H7 (cell line): ENCODE measurements at regions not wholly inside any gene's neighbourhood (a gene's known extent, or its start where the extent isn't known, plus 50 kb on each side); places are given as distances from the start of the nearest gene placed in this dataset.

ENCODE experiments used
- DNase-seq: peaks from one replicate; pipeline ENCODE4 v3.0.0; 2012
- H3K27me3 ChIP-seq: 2 replicates; pipeline ENCODE4 v1.6.0; 2011; ENCODE audit warnings: mild to moderate bottlenecking, low read length; ENCODE audit not compliant: control insufficient read depth, insufficient read depth
- H3K36me3 ChIP-seq: replicated peaks from 2 replicates; pipeline ENCODE4 v1.5.1; 2011; ENCODE audit warnings: low read length; ENCODE audit not compliant: control insufficient read depth, insufficient read depth
- H3K4me3 ChIP-seq: 2 replicates; pipeline ENCODE4 v1.5.1; 2011; ENCODE audit warnings: low read depth, mild to moderate bottlenecking, control low read depth, low read length, moderate library complexity; ENCODE audit not compliant: insufficient read depth

GRCh38 chr15:88344786-88345185, 88.2 kb upstream of the NTRK3 start:
- Histone ChIP-seq H3K36me3 (no peaks in the 10 kb centered on the region), H3K4me3 (no peak overlapping the region), H3K27me3 (no peaks in the 10 kb centered on the region; the same call in 1 of the 2 replicates)
- DNase-seq, result no peak

DNA sequence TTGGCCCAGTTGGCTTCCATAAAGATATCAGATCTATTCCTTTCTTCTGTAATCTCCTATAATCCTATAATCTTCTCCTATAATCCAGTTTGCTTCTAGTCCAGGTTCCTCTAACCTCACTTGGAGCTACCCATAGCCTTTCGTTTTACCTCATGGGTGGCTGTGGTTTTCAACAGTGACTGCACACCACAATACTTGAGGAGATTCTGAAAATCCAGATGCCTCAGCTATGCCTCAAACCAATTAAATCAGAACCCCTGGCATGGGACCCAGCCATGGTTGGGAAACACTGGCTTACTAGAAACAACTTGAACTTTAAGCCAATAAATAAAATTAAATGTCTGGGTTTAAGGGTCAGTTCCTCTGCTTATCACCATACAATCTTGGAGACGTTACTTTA, 86.1 kb upstream of the NTRK3 start:
- no peak overlapping the region for H3K4me3 ChIP-seq
- H3K27me3 ChIP-seq, result no peaks in the 10 kb centered on the region; the same call in 1 of the 2 replicates
- no peaks in the 10 kb centered on the region for H3K36me3 ChIP-seq
- no peak for DNase-seq

DNA sequence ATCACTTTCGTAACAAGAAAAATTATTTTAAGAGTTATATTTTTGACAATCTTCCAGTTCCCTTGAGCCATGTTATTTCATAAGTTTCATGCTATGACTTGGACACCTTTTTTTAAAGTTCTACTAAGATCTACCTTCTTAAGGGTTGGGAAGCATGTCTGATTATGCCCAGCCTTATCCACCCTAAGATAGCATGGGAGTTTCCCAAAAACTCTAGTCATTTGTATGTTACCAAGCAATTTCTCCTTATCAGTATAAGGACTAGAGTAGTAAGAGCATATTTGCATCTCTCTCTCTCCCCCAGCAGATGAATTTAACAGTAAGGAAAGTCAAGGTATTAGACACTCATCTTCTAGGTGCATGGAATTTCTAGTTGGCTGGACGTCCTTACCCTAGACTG, 85.1 kb upstream of the NTRK3 start:
- no peaks in the 10 kb centered on the region; the same call in 1 of the 2 replicates for H3K27me3 ChIP-seq

DNA sequence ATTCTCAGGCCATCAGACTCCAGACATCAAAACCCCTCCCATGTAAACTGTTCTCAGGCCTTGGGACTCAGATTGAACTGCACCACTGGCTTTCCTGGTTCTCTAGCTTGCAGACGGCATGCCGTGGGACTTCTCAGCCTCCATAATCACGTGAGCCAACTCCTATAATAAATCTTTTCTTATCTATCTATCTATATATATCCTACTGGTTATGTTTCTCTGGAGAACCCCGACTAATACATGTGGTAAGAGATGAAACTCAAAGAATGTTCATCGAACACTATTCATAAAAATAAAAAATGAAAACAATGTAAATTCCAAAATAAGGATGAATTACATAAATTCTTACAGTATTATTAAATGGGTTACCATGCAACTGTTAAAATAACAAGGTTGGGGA, 84.5 kb upstream of the NTRK3 start:
- Histone ChIP-seq H3K4me3 (no peak overlapping the region), H3K36me3 (no peaks in the 10 kb centered on the region), H3K27me3 (no peaks in the 10 kb centered on the region; the same call in 1 of the 2 replicates)
- no peak for DNase-seq

More for the DNA sequence above, 85.1 kb upstream of the NTRK3 start:
- H3K4me3 ChIP-seq, result no peak overlapping the region
- no peak for DNase-seq
- no peaks in the 10 kb centered on the region for H3K36me3 ChIP-seq

- DNase-seq, result peak; percentile 33
- no peak overlapping the region for H3K4me3 ChIP-seq
- no peaks in the 10 kb centered on the region; the same call in 1 of the 2 replicates for H3K27me3 ChIP-seq
- no peaks in the 10 kb centered on the region for H3K36me3 ChIP-seq
Measured at GRCh38 chr15:88337993-88338392, 81.5 kb upstream of the NTRK3 start.

GRCh38 chr15:88335074-88335473, 78.5 kb upstream of the NTRK3 start:
- Histone ChIP-seq H3K27me3 (no peaks in the 10 kb centered on the region), H3K36me3 (no peaks in the 10 kb centered on the region), H3K4me3 (no peak overlapping the region)
- peak; percentile 35 for DNase-seq

DNA sequence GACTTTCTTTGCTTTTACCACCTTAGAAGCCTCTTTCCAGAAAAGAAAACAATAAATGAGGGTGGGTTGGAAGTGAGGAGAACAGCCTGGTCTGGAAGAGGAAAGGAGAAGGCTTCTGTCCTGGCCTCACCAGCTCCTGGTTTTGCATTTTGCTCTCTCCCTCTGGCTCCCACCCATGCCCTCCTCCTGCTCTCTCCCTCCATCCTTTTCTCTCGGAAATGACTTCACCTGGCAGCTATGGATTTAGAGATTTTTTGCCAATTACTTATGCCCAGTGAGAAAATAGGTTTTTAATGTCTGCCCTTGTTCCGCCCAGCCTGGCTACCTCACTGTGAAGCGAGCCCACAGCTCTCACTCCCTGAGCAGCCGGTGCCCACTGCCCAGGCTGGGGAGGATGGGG, 77.9 kb upstream of the NTRK3 start:
- Histone ChIP-seq H3K4me3 (no peak overlapping the region), H3K36me3 (no peaks in the 10 kb centered on the region), H3K27me3 (no peaks in the 10 kb centered on the region)
- DNase-seq, result no peak

DNA sequence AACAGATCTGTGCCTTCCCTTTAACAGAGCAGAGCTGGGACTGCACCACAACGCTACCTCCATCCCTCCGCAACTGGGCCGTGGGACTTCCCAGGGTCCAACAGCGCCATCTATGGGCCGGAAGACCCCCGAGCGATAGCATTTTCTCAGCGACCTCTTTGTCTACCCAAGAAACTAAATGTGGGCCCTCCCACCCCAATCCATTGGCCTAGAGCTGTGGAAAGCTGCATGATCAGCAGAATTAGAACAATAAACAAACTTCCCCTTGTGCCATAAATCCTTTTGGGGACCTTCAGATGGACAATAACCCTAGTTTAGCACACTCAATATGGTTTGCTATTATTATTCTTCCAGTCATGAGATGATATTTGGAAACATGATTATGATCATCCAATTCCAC, 74.8 kb upstream of the NTRK3 start:
- DNase-seq, result peak; percentile 91
- H3K27me3 ChIP-seq, result no peaks in the 10 kb centered on the region
- no peaks in the 10 kb centered on the region for H3K36me3 ChIP-seq
- H3K4me3 ChIP-seq, result no peak overlapping the region

- H3K36me3 ChIP-seq, result no peaks in the 10 kb centered on the region
- H3K27me3 ChIP-seq, result no peaks in the 10 kb centered on the region
- H3K4me3 ChIP-seq, result no peak overlapping the region
- no peak for DNase-seq
Measured at GRCh38 chr15:88326924-88327323, 70.4 kb upstream of the NTRK3 start.

- DNase-seq, result no peak
- Histone ChIP-seq H3K36me3 (no peaks in the 10 kb centered on the region), H3K27me3 (no peaks in the 10 kb centered on the region), H3K4me3 (no peak overlapping the region)
Measured at GRCh38 chr15:88324741-88325065, 68.2 kb upstream of the NTRK3 start.

GRCh38 chr15:88323976-88324740, 67.6 kb upstream of the NTRK3 start:
- Histone ChIP-seq H3K36me3 (no peaks in the 10 kb centered on the region), H3K4me3 (no peak overlapping the region), H3K27me3 (no peaks in the 10 kb centered on the region)
- DNase-seq, result no peak

GRCh38 chr15:88323468-88323867, 66.9 kb upstream of the NTRK3 start:
- Histone ChIP-seq H3K27me3 (no peaks in the 10 kb centered on the region), H3K36me3 (no peaks in the 10 kb centered on the region), H3K4me3 (no peak overlapping the region)
- no peak for DNase-seq

- Histone ChIP-seq H3K27me3 (no peaks in the 10 kb centered on the region), H3K36me3 (no peaks in the 10 kb centered on the region), H3K4me3 (no peak overlapping the region)
- DNase-seq, result no peak
Measured at GRCh38 chr15:88322461-88322860, 65.9 kb upstream of the NTRK3 start.

GRCh38 chr15:88321271-88321670, 64.7 kb upstream of the NTRK3 start:
- Histone ChIP-seq H3K36me3 (no peaks in the 10 kb centered on the region), H3K27me3 (no peaks in the 10 kb centered on the region), H3K4me3 (no peak overlapping the region)
- DNase-seq, result no peak

- Histone ChIP-seq H3K27me3 (no peaks in the 10 kb centered on the region), H3K36me3 (no peaks in the 10 kb centered on the region), H3K4me3 (no peak overlapping the region)
- no peak for DNase-seq
Measured at GRCh38 chr15:88316586-88316985, 60.0 kb upstream of the NTRK3 start.
